ENCODE measurements at regions not wholly inside any gene's neighbourhood (a gene's known extent, or its start where the extent isn't known, plus 50 kb on each side); places are given as distances from the start of the nearest gene placed in this dataset.

DNA sequence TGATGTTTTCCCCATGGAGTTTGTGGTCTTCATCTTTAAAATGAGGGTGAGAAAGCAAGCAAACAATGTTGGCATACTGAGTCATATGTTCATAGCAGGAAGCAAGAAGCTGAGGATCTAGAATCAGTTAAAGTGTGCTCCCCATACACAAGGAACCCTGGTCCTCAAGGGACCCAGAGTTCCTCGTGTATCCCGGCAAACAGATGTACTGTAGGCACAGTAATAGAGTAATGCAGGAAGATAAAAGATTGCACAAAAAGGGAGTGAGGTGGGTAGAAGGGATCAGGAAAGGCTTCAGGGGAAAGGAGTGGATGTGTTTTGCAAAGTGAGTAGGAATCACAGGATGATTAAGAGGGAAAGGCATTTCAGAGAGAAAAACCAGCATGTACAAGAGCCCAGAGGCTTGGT, 412.3 kb upstream of the CDH11 start:
- TF ChIP-seq NFE2L2 (IDR thresholded peaks at IDR 0.05; ENCODE audit: low read depth, low read length) = no peak
- no peak for TF ChIP-seq RCOR1 (IDR thresholded peaks at IDR 0.05; ENCODE audit: insufficient replicate concordance, low read length)
- TF ChIP-seq MXI1 (IDR thresholded peaks at IDR 0.05; ENCODE audit: borderline replicate concordance, low read depth, low read length) = no peak
- no peak for TF ChIP-seq SMC3 (IDR thresholded peaks at IDR 0.05; ENCODE audit: low read depth, low read length)
- no peak for TF ChIP-seq FOS (IDR thresholded peaks at IDR 0.05; ENCODE audit: low read depth, low read length)
- TF ChIP-seq, protein P1, sequence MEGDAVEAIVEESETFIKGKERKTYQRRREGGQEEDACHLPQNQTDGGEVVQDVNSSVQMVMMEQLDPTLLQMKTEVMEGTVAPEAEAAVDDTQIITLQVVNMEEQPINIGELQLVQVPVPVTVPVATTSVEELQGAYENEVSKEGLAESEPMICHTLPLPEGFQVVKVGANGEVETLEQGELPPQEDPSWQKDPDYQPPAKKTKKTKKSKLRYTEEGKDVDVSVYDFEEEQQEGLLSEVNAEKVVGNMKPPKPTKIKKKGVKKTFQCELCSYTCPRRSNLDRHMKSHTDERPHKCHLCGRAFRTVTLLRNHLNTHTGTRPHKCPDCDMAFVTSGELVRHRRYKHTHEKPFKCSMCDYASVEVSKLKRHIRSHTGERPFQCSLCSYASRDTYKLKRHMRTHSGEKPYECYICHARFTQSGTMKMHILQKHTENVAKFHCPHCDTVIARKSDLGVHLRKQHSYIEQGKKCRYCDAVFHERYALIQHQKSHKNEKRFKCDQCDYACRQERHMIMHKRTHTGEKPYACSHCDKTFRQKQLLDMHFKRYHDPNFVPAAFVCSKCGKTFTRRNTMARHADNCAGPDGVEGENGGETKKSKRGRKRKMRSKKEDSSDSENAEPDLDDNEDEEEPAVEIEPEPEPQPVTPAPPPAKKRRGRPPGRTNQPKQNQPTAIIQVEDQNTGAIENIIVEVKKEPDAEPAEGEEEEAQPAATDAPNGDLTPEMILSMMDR (conservative IDR thresholded peaks at IDR 0.05; ENCODE audit: low read depth, low read length) = no peak
- TF ChIP-seq MAFK (IDR thresholded peaks at IDR 0.05; ENCODE audit: low read depth, low read length) = no peak
- TF ChIP-seq CEBPB (IDR thresholded peaks at IDR 0.05; ENCODE audit: low read depth, low read length) = no peak
- TF ChIP-seq, protein P2, sequence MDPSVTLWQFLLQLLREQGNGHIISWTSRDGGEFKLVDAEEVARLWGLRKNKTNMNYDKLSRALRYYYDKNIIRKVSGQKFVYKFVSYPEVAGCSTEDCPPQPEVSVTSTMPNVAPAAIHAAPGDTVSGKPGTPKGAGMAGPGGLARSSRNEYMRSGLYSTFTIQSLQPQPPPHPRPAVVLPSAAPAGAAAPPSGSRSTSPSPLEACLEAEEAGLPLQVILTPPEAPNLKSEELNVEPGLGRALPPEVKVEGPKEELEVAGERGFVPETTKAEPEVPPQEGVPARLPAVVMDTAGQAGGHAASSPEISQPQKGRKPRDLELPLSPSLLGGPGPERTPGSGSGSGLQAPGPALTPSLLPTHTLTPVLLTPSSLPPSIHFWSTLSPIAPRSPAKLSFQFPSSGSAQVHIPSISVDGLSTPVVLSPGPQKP (IDR thresholded peaks at IDR 0.05; ENCODE audit: borderline replicate concordance, low read depth, low read length) = no peak
- no peak for TF ChIP-seq BHLHE40 (IDR thresholded peaks at IDR 0.05; ENCODE audit: low read depth, low read length)
- no peak for TF ChIP-seq POLR2A (IDR thresholded peaks at IDR 0.05; ENCODE audit: low read depth, low read length)
- no peak for TF ChIP-seq MAZ (IDR thresholded peaks at IDR 0.05; ENCODE audit: borderline replicate concordance, low read depth, low read length)
- TF ChIP-seq, protein P3, sequence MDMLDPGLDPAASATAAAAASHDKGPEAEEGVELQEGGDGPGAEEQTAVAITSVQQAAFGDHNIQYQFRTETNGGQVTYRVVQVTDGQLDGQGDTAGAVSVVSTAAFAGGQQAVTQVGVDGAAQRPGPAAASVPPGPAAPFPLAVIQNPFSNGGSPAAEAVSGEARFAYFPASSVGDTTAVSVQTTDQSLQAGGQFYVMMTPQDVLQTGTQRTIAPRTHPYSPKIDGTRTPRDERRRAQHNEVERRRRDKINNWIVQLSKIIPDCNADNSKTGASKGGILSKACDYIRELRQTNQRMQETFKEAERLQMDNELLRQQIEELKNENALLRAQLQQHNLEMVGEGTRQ (IDR thresholded peaks at IDR 0.05; ENCODE audit: low read depth, low read length) = no peak
- no peak for TF ChIP-seq CHD1 (IDR thresholded peaks at IDR 0.05; ENCODE audit: low read depth, low read length)
- no peak for TF ChIP-seq RFX5 (IDR thresholded peaks at IDR 0.05; ENCODE audit: low read depth, low read length)
- no peak for TF ChIP-seq RAD21 (IDR thresholded peaks at IDR 0.05; ENCODE audit: low read length)

More for the DNA sequence above, 412.3 kb upstream of the CDH11 start:
- Histone ChIP-seq H2AK5ac (ENCODE audit: low read depth, low read length) (no peak overlapping the region), H2AK9ac (replicated peaks; ENCODE audit: low read depth, low read length, poor library complexity) (no peak overlapping the region), H3K4me3 (ENCODE audit: insufficient read depth, low read depth, low read length) (no peak overlapping the region), H3K79me1 (ENCODE audit: low read depth in 1 of 2, low read length in 2 of 2) (no peaks in the 10 kb centered on the region), H3K9me3 (ENCODE audit: control insufficient read depth, insufficient read depth, low read length) (no peaks in the 10 kb centered on the region), H4K8ac (ENCODE audit: low read depth in 2 of 2, low read length in 2 of 2) (no peak overlapping the region), H3K4me1 (ENCODE audit: control insufficient read depth, insufficient read depth, low read length) (peaks cover 2% of the 10 kb centered on the region; the same call in 1 of the 2 replicates), H3K27me3 (ENCODE audit: control insufficient read depth, insufficient read depth, low read length) (no peaks in the 10 kb centered on the region), H2BK20ac (ENCODE audit: low read depth, low read length) (peak overlapping the region; percentile 20; the same call in 1 of the 2 replicates), H4K20me1 (ENCODE audit: insufficient read depth, low read length) (no peaks in the 10 kb centered on the region), H2BK15ac (ENCODE audit: low read depth, low read length) (no peak overlapping the region; the same call in 2 of the 3 replicates), H3K36me3 (ENCODE audit: control insufficient read depth, insufficient read depth, low read length) (no peaks in the 10 kb centered on the region), H3K27ac (ENCODE audit: insufficient read depth, low read length) (no peak overlapping the region), H4K5ac (ENCODE audit: low read depth, low read length) (no peak overlapping the region), H3K4me2 (ENCODE audit: low read depth, low read length) (no peak overlapping the region), H3K23ac (ENCODE audit: low read depth, low read length) (no peak overlapping the region), H4K91ac (ENCODE audit: insufficient read depth, low read depth, low read length) (no peak overlapping the region), H3K56ac (ENCODE audit: extremely low read depth, insufficient read depth, low read length) (no peak overlapping the region), H3K14ac (replicated peaks; ENCODE audit: low read depth, low read length) (0 out of 2 replicates have a peak overlapping the region, but pooled peaks have one; percentile 16), H3K9ac (ENCODE audit: low read depth, low read length) (no peak overlapping the region), H3K18ac (ENCODE audit: low read depth, low read length) (no peak overlapping the region), H2BK5ac (ENCODE audit: low read depth, low read length, poor library complexity, severe bottlenecking) (no peak overlapping the region), H2AFZ (replicated peaks; ENCODE audit: low read length, poor library complexity) (no peak overlapping the region), H2BK120ac (ENCODE audit: low read depth, low read length) (no peak overlapping the region), H3K4ac (ENCODE audit: low read depth, low read length) (no peak overlapping the region; the same call in 1 of the 2 replicates), H3K9me1 (ENCODE audit: insufficient read depth, low read length) (0 out of 2 replicates have a peak, but pooled peaks cover 3% of the 10 kb centered on the region)
- POLR2A ChIA-PET (ENCODE audit: unreplicated experiment) = no interaction called here
- no TSS peak for BruUV-seq (replicated peaks)
- DNase-seq = peak; percentile 43
- intact Hi-C loops (cut with micrococcal nuclease) (no loop called here), in situ Hi-C loops (cut with MboI; ENCODE audit: low sequenced_read_pairs) (no loop called here), dilution Hi-C loops (cut with HindIII; ENCODE audit: low sequenced_read_pairs, unreplicated experiment) (no loop called here)
- ATAC-seq (ENCODE audit: low read depth) = peak; percentile 42
- CTCF ChIA-PET = no interaction called here
- 100% methylated on average over 1 of the region's 2 CpGs; no CpG with 5 or more reads in 1 of the 2 experiments for WGBS, 2 experiments (ENCODE audit: extremely low coverage in 2 of 2, insufficient read length in 1 of 2)
